K562 (cell line): ENCODE measurements at regions not wholly inside any gene's neighbourhood (a gene's known extent, or its start where the extent isn't known, plus 50 kb on each side); places are given as distances from the start of the nearest gene placed in this dataset.

Experiments used
- GATA2 ChIP-seq: sonication (generic); formaldehyde crosslinking; IDR thresholded peaks from 2 replicates; pipeline ENCODE4 v1.4.0; 2020; ENCODE audit warnings: mild to moderate bottlenecking, missing genetic modification reagents
- HDAC2 ChIP-seq: fragments of 450-650 bp; IDR thresholded peaks from 2 replicates; pipeline ENCODE4 v1.6.1; 2016; ENCODE audit warnings: mild to moderate bottlenecking
- HNRNPLL ChIP-seq: fragments of 200-400 bp; formaldehyde crosslinking; IDR thresholded peaks from 2 replicates; pipeline ENCODE4 v1.6.1; 2017; ENCODE audit warnings: low read length, low read depth, mild to moderate bottlenecking; ENCODE audit not compliant: poor library complexity, severe bottlenecking

DNA sequence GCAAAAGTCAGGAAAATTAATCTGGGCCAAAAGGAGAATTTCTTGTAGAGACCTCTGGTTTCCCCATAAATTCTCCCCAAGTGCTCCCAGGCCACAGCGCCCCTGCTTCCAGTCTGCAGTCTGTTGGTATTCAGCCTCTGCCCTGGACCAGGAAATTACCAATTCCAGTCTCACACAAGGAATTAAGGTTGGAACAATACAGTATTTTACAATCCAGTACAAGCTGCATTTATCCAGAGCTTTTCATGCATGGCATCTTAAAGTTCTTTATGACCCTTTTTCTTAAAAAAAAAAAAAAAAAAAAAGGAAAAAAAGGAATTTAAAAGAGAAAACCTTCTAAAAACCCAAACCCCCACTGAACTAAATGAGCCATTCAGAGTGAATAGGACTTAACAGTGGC, 139.6 kb upstream of the RANBP3L start:
- TF ChIP-seq HDAC2 (no peak), GATA2 (CRISPR knock-in tag) (no peak), HNRNPLL (no peak)
